ENCODE measurements at regions not wholly inside any gene's neighbourhood (a gene's known extent, or its start where the extent isn't known, plus 50 kb on each side); places are given as distances from the start of the nearest gene placed in this dataset.
"Not testable (repeated sequence)": the region's sequence is repeated elsewhere in the genome, so short reads cannot be mapped to it uniquely, and the experiment has no call there.

GRCh38 chr7:109646594-109646993 lies 1076.9 kb downstream of the DNAJB9 start:
- not testable (repeated sequence) for FAIRE-seq

- FAIRE-seq: not testable (repeated sequence)
Observed at GRCh38 chr7:109647263-109647662, 1077.6 kb downstream of the DNAJB9 start.

DNA sequence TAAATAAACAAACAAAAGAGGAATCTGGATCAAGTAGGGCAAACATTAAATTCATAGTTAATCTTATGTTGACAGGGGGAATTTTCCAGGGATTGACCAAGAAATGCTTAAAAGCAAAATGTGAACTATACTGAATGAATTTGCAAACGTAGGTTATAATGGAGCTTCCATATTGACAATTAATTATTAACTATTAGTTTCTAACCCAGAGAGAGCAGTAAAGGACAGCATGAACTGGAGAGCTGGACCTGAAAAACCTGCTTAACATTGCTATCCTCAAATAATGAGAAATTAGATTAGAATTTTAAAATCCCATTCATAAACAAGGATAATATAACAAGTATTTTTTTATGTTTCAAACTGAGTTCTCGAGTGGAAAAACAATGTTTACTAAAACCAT lies 1089.6 kb downstream of the DNAJB9 start:
- FAIRE-seq: no peak

GRCh38 chr7:109660401-109660800 lies 1090.7 kb downstream of the DNAJB9 start:
- no peak for FAIRE-seq

GRCh38 chr7:109663806-109664205 lies 1094.1 kb downstream of the DNAJB9 start:
- FAIRE-seq: no peak

GRCh38 chr7:109687269-109687668 lies 1117.6 kb downstream of the DNAJB9 start:
- not testable (repeated sequence) for FAIRE-seq

- FAIRE-seq: not testable (repeated sequence)
Observed at GRCh38 chr7:109692613-109693012, 1122.9 kb downstream of the DNAJB9 start.

GRCh38 chr7:109694149-109695071 lies 1124.7 kb downstream of the DNAJB9 start:
- no peak for FAIRE-seq

GRCh38 chr7:109695419-109695818 lies 1125.7 kb downstream of the DNAJB9 start:
- FAIRE-seq: peak; percentile 47

- FAIRE-seq: no peak
Observed at GRCh38 chr7:109696723-109697122, 1127.0 kb downstream of the DNAJB9 start.

DNA sequence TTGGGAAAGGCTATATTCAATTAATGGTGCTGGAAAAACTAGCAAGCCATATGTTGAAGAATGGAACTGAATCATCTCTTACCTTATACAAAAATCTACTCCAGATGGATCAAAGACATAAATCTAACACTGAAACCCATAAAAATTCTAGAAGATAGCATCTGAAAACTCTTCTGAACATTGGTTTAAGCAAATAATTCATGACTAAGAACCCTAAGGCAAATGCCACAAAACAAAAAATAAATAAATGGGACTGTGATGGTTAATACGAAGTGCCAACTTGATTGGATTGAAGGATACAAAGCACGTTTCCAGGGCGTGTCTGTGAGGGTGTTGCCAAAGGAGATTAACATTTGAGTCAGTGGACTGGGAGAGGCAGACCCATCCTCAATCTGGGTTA lies 1130.0 kb downstream of the DNAJB9 start:
- FAIRE-seq: no peak

DNA sequence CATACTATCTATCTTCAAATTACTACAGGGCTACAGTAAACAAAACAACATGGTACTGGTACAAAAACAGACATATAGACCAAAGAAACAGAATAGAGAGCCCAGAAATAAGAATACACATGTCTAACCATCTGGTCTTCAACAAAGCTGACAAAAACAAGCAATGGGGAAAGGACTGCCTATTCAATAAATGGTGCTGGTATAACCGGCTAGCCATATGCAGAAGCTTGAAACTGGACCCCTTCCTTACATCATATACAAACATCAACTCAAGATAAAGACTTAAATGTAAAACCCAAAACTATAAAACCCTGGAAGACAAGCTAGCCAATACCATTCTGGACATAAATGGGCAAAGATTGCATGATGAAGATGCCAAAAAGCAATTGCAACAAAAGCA lies 1143.7 kb downstream of the DNAJB9 start:
- no peak for FAIRE-seq

DNA sequence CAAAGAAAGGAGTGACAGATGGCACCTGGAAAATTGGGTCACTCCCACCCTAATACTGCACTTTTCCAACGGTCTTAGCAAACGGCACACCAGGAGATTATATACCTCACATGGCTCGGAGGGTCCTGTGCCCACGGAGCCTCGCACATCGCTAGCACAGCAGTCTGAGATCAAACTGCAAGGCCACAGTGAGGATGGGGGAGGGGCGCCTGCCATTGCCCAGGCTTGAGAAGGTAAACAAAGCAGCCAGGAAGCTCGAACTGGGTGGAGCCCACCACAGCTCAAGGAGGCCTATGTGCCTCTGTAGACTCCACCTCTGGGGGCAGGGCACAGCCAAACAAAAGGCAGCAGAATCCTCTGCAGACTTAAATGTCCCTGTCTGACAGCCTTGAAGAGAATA lies 1149.7 kb downstream of the DNAJB9 start:
- not testable (repeated sequence) for FAIRE-seq

DNA sequence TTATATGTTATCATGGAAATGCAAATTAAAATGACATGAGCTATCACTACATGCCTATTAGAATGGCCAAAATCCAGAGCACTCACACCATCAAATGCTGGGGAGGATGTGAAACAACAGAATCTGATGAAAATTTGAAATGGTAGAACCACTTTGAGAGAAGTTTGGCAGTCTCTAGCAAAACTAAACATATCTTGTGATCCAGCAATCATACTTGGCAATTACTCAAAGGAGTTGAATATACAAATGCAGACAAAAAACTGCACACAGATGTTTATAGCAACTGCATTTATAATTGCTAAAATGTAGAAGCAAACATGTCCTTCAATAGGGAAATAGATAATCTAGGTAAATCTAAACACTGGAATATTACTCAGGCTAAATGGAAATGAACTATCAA lies 1164.9 kb downstream of the DNAJB9 start:
- no peak for FAIRE-seq

GRCh38 chr7:109735881-109736280 lies 1166.2 kb downstream of the DNAJB9 start:
- FAIRE-seq: no peak

DNA sequence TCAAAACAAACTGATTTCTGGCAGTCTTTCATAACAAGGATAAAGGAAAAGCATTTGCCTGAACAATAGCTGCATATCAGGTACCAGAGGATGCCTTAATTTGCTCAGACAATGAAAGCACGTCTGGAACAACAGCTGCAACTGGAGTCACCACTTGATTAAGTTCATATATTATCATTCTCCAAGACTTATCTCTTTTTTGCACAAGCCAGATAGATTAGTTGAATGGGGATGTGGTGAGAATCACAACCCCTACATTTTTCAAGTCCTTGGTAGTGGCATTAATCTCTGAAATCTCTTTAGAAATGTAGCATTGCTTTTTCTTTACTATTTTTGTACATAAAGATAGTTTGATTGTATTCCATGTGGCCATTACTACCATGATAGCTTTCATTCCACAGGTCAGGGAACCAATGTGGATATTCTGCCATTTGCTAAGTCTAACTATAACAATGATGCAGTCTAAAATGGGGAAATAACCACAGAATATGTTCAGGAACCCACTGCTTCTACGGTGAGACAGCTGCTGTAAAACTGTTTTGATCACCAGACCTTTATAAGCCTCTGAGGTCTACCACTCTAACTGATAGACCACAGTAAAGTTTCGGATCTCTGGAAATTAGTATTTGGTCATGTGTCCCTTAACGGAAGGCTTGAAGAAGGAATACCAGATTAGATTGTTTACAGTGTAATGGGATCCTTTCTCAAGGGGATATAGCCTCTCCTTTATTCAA lies 1176.2 kb downstream of the DNAJB9 start:
- no peak for FAIRE-seq

- FAIRE-seq: no peak
Observed at GRCh38 chr7:109751241-109751640, 1181.6 kb downstream of the DNAJB9 start.

DNA sequence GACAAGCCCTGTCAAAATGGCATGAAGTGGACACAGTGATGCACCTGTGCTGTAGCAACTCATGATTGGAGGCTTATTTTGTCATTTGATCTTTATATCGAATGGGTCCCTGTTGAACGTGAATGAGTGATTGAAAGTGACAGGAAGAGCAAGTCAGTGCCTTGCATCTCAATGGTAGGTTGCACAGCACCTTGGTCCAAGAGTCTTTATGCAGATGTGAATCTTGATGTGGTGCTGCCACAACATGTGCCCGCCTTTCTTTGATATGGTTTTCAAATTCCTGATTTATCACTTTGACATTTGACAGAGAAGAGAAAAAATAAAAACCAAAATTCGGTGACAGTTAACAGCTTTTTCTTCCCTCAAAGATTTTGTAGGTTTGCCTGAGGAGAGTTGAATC lies 1182.4 kb downstream of the DNAJB9 start:
- no peak for FAIRE-seq

GRCh38 chr7:109757713-109758112 lies 1188.0 kb downstream of the DNAJB9 start:
- no peak for FAIRE-seq

GRCh38 chr7:109763611-109764010 lies 1193.9 kb downstream of the DNAJB9 start:
- FAIRE-seq: no peak

DNA sequence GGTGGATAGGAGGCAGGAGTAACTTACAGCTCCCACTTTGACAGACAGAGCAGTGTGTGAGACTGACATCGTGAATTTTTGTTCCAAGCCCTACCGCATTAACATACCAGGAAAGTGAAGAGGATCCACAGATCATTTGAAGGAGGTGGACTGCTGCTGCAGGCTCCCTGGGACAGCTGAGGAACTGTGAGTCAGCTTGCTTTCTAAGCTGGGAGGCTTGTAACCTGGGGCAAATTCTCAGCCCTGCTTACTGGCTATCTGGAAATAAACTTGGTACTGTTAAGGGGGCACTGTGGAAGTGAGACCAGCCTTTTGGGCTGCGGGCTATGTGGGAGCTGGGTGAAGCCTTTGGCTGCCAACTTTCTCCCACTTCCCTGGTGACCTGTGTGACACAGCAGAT lies 1202.5 kb downstream of the DNAJB9 start:
- FAIRE-seq: no peak

DNA sequence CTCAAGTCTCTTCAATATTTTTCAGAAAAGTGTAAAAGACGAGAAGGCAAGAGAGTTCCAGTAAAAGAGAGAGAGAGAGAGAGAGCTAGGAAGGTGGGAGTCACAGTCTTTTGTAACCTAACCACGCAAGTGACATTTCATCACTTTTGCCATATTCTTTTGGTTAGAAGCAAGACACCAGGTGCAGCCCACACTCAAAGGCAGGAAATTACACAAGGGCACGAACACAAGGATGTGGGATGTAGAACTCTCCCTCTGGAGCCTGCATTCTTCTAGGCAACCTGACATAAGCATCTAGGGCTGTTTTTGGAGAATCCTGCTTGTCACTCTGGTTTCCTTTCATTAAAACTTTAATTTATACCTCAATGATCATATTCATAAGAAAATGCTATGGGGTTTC lies 1213.1 kb downstream of the DNAJB9 start:
- no peak for FAIRE-seq

GRCh38 chr7:109806548-109806947 lies 1236.9 kb downstream of the DNAJB9 start:
- FAIRE-seq: no peak

DNA sequence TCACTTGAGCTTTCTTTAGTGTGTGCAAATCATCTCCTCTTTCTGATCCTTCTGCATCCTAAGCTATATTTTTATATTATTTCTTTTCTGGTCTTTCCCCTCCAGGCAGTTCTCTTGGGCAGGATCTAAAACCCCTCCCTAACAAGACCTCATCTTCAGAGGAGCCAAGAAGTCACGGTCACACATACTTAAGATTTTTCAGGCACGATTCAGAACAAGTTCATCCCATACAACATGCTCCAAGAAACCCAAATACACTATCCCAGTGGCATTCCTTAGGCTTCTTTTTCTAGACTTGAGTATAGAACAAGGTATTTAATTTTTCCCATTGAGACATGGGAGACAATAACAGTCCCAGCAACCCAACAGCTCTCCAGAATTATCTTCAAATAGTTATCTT lies 1251.5 kb downstream of the DNAJB9 start:
- FAIRE-seq: no peak
